Nephron (organoid): ENCODE measurements at regions not wholly inside any gene's neighbourhood (a gene's known extent, or its start where the extent isn't known, plus 50 kb on each side); places are given as distances from the start of the nearest gene placed in this dataset.

ENCODE experiments used
- H3K27ac Mint-ChIP-seq, 3 experiments: 2 replicates each; pipeline ENCODE4 v1.8.0; 2020; ENCODE audit warnings: mixed read lengths in 3 of 3, mild to moderate bottlenecking in 2 of 3, moderate library complexity in 1 of 3
- H3K27me3 Mint-ChIP-seq: 2 replicates; pipeline ENCODE4 v1.8.0; 2021; ENCODE audit warnings: low read depth, mild to moderate bottlenecking, moderate library complexity, mixed read lengths
- H3K36me3 Mint-ChIP-seq: 2 replicates; pipeline ENCODE4 v1.8.0; 2020; ENCODE audit warnings: low read depth, mixed read lengths
- H3K4me1 Mint-ChIP-seq: 2 replicates; pipeline ENCODE4 v1.8.0; 2020; ENCODE audit warnings: mixed read lengths
- H3K4me3 Mint-ChIP-seq, 3 experiments: 2 replicates each; pipeline ENCODE4 v1.8.0; 2020; ENCODE audit warnings: mild to moderate bottlenecking in 3 of 3, mixed read lengths in 3 of 3, moderate library complexity in 2 of 3
- H3K9me3 Mint-ChIP-seq: 2 replicates; pipeline ENCODE4 v1.8.0; 2020; ENCODE audit warnings: mixed read lengths
- CTCF ChIP-seq, 3 experiments: fragments of 200-600 bp; sonication (generic); IDR thresholded peaks; one replicate each; pipeline ENCODE4 v1.5.0; 2021; ENCODE audit warnings: antibody characterized with exemption in 3 of 3; ENCODE audit not compliant: unreplicated experiment in 3 of 3

- Mint-ChIP-seq H3K4me1 (no peaks in the 10 kb centered on the region), H3K36me3 (no peaks in the 10 kb centered on the region), H3K27ac (no peak overlapping the region)
Measured at GRCh38 chr14:96626121-96626768, 124.1 kb downstream of the PAPOLA start.

GRCh38 chr14:96626916-96627315 lies 124.7 kb downstream of the PAPOLA start:
- no peak for TF ChIP-seq CTCF (IDR thresholded peaks at IDR 0.05; ENCODE audit: unreplicated experiment in 3 of 3)
- no peak overlapping the region for H3K27ac Mint-ChIP-seq
- no peak overlapping the region for H3K4me3 Mint-ChIP-seq
- H3K4me1 Mint-ChIP-seq, result no peaks in the 10 kb centered on the region
- no peaks in the 10 kb centered on the region for H3K36me3 Mint-ChIP-seq
- H3K9me3 Mint-ChIP-seq, result no peaks in the 10 kb centered on the region
- peaks cover 14% of the 10 kb centered on the region for H3K27me3 Mint-ChIP-seq

More at GRCh38 chr14:96626121-96626768, 124.1 kb downstream of the PAPOLA start:
- no peak for TF ChIP-seq CTCF (IDR thresholded peaks at IDR 0.05; ENCODE audit: unreplicated experiment in 3 of 3)
- Mint-ChIP-seq H3K4me3 (no peak overlapping the region), H3K9me3 (no peaks in the 10 kb centered on the region), H3K27me3 (peaks cover 11% of the 10 kb centered on the region)

GRCh38 chr14:96627386-96627785 lies 125.2 kb downstream of the PAPOLA start:
- no peaks in the 10 kb centered on the region for H3K4me1 Mint-ChIP-seq
- H3K27ac Mint-ChIP-seq, result no peak overlapping the region
- H3K4me3 Mint-ChIP-seq, result no peak overlapping the region
- H3K9me3 Mint-ChIP-seq, result no peaks in the 10 kb centered on the region
- TF ChIP-seq CTCF (IDR thresholded peaks at IDR 0.05; ENCODE audit: unreplicated experiment in 3 of 3), result no peak
- peaks cover 16% of the 10 kb centered on the region for H3K27me3 Mint-ChIP-seq
- H3K36me3 Mint-ChIP-seq, result no peaks in the 10 kb centered on the region

GRCh38 chr14:96627811-96628775 lies 125.9 kb downstream of the PAPOLA start:
- TF ChIP-seq CTCF (IDR thresholded peaks at IDR 0.05; ENCODE audit: unreplicated experiment in 3 of 3), result no peak
- H3K27me3 Mint-ChIP-seq, result peaks cover 12% of the 10 kb centered on the region
- H3K4me3 Mint-ChIP-seq, result no peak overlapping the region
- H3K4me1 Mint-ChIP-seq, result no peaks in the 10 kb centered on the region
- H3K36me3 Mint-ChIP-seq, result no peaks in the 10 kb centered on the region
- no peak overlapping the region for H3K27ac Mint-ChIP-seq
- H3K9me3 Mint-ChIP-seq, result no peaks in the 10 kb centered on the region

- TF ChIP-seq CTCF (IDR thresholded peaks at IDR 0.05; ENCODE audit: unreplicated experiment in 3 of 3), result no peak
- Mint-ChIP-seq H3K4me3 (no peak overlapping the region), H3K27ac (no peak overlapping the region), H3K27me3 (peaks cover 11% of the 10 kb centered on the region), H3K36me3 (no peaks in the 10 kb centered on the region), H3K4me1 (no peaks in the 10 kb centered on the region), H3K9me3 (no peaks in the 10 kb centered on the region)
Measured at GRCh38 chr14:96629082-96629481, 126.9 kb downstream of the PAPOLA start.
